ENCODE measurements at regions not wholly inside any gene's neighbourhood (a gene's known extent, or its start where the extent isn't known, plus 50 kb on each side); places are given as distances from the start of the nearest gene placed in this dataset.

DNA sequence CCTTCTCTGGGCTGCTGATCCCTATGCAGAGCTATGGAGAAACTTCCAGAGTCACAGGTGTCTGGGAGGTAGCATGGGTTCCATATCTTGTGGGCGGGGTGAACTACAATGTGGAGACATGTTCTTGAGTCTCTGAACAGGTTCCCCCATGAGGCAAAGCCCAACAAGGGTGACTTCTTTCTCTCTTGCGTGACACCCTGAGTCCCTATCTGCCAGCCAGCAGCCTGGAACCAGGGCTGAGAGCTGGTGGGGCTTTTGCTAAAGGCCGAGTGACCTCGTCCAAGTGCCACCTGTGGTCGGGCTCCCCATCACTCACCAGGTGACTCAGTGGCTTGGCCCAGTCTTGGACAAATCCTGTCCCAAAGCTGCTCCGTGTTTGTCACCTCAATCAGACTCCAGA lies 88.0 kb upstream of the ZNF536 start:
- Histone ChIP-seq H3K27me3 (ENCODE audit: control insufficient read depth, insufficient read depth, low read length) (no peaks in the 10 kb centered on the region), H3K36me3 (ENCODE audit: control insufficient read depth, insufficient read depth, low read length) (no peaks in the 10 kb centered on the region), H3K9ac (no peak overlapping the region), H3K4me3 (ENCODE audit: low read depth, low read length) (no peak overlapping the region), H3K4me1 (no peaks in the 10 kb centered on the region), H3K27ac (no peak overlapping the region), H3K4me2 (ENCODE audit: low read length) (no peak overlapping the region), H2AFZ (no peak overlapping the region), H3K79me2 (no peaks in the 10 kb centered on the region), H3K9me3 (ENCODE audit: control insufficient read depth, low read length) (no peaks in the 10 kb centered on the region)
- TF ChIP-seq, protein P1, sequence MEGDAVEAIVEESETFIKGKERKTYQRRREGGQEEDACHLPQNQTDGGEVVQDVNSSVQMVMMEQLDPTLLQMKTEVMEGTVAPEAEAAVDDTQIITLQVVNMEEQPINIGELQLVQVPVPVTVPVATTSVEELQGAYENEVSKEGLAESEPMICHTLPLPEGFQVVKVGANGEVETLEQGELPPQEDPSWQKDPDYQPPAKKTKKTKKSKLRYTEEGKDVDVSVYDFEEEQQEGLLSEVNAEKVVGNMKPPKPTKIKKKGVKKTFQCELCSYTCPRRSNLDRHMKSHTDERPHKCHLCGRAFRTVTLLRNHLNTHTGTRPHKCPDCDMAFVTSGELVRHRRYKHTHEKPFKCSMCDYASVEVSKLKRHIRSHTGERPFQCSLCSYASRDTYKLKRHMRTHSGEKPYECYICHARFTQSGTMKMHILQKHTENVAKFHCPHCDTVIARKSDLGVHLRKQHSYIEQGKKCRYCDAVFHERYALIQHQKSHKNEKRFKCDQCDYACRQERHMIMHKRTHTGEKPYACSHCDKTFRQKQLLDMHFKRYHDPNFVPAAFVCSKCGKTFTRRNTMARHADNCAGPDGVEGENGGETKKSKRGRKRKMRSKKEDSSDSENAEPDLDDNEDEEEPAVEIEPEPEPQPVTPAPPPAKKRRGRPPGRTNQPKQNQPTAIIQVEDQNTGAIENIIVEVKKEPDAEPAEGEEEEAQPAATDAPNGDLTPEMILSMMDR (IDR thresholded peaks at IDR 0.05) = no peak

DNA sequence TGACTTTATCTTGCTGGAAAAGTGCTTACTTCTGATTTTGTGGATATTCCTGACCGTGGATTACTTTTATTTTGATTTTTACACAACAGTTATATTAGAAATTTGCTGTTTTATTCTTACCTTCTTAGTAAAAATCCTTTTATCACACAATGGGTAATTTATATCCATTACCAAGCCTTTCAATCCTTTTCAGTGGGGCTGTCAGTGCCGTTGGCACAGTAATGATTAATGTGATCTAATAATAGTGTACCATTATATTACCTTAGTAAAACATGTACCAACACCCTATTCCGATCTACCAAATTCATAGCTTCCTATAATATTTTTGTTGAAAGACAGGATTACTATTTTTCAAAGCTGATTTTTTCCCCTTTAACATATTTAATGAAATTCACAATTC lies 87.3 kb upstream of the ZNF536 start:
- no peaks in the 10 kb centered on the region for H3K9me3 ChIP-seq (ENCODE audit: control insufficient read depth, low read length)
- H3K4me2 ChIP-seq (ENCODE audit: low read length) = no peak overlapping the region
- TF ChIP-seq, protein P1 (IDR thresholded peaks at IDR 0.05) = no peak
- H3K4me3 ChIP-seq (ENCODE audit: low read depth, low read length) = no peak overlapping the region
- H3K27ac ChIP-seq = no peak overlapping the region
- H2AFZ ChIP-seq = no peak overlapping the region
- no peaks in the 10 kb centered on the region for H3K36me3 ChIP-seq (ENCODE audit: control insufficient read depth, insufficient read depth, low read length)
- no peaks in the 10 kb centered on the region for H3K4me1 ChIP-seq
- no peaks in the 10 kb centered on the region for H3K79me2 ChIP-seq
- no peak overlapping the region for H3K9ac ChIP-seq
- H3K27me3 ChIP-seq (ENCODE audit: control insufficient read depth, insufficient read depth, low read length) = no peaks in the 10 kb centered on the region

DNA sequence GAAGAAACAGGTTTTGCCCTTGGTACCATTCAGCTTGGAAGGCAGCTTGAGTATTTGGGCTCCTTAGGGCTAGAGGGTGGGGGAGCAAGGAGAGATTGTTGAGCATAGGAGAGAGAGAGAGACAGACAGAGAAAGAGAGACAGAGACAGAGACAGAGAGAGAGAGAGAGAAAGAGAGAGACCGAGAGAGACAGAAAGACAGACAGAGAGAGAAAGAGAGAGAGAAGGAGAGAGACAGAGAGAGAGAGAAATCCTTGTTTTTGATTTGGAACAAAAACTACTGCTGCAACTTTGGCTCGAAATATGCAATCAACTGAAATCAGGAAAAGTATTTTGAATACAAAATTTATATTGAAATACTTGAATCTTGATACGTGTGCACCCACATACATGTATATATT lies 85.8 kb upstream of the ZNF536 start:
- Histone ChIP-seq H3K4me2 (ENCODE audit: low read length) (no peak overlapping the region), H3K36me3 (ENCODE audit: control insufficient read depth, insufficient read depth, low read length) (no peaks in the 10 kb centered on the region), H3K4me1 (no peaks in the 10 kb centered on the region), H3K4me3 (ENCODE audit: low read depth, low read length) (no peak overlapping the region), H3K27ac (no peak overlapping the region), H3K9me3 (ENCODE audit: control insufficient read depth, low read length) (no peaks in the 10 kb centered on the region), H3K79me2 (no peaks in the 10 kb centered on the region), H3K9ac (no peak overlapping the region), H3K27me3 (ENCODE audit: control insufficient read depth, insufficient read depth, low read length) (no peaks in the 10 kb centered on the region), H2AFZ (no peak overlapping the region)
- TF ChIP-seq, protein P1 (IDR thresholded peaks at IDR 0.05) = no peak

DNA sequence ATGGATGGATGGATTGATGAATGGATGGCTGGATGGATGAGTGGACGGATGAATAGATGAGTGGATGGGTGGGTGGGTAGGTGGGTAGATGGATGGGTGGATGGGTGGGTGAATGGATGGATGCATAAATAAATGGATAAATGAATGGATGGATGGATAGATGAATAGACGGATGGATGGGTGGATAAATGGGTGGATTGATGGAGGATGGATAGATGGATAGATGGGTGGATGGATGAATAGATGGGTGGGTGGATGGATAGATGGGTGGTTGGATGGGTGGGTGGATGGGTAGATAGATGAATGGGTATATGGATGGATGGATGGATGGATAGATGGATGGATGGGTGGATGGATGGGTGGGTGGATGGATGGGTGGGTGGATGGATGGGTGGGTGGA lies 84.9 kb upstream of the ZNF536 start:
- TF ChIP-seq, protein P1 (IDR thresholded peaks at IDR 0.05) = no peak

DNA sequence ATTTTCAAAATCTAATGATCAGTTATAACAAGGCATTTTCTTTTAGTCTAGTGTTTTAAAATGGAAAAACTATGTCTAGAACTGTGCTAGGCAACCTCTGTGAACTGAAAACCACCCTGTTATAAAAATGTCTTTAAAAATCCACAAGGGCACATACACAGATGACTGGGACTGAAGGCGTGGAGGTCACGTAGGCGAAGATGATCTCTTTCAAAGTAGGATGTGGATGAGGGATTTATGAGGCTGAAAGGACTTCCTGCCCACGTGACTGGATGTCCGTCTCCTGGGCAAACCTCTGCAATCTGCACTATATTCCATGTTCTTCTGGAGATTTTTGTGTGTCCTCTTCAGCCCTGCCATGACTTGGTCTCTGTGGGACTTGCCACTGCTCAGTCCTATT lies 84.2 kb upstream of the ZNF536 start:
- no peak overlapping the region for H2AFZ ChIP-seq
- H3K27me3 ChIP-seq (ENCODE audit: control insufficient read depth, insufficient read depth, low read length) = no peaks in the 10 kb centered on the region
- no peaks in the 10 kb centered on the region for H3K9me3 ChIP-seq (ENCODE audit: control insufficient read depth, low read length)
- H3K4me2 ChIP-seq (ENCODE audit: low read length) = no peak overlapping the region
- H3K79me2 ChIP-seq = no peaks in the 10 kb centered on the region
- no peak overlapping the region for H3K9ac ChIP-seq
- H3K4me3 ChIP-seq (ENCODE audit: low read depth, low read length) = no peak overlapping the region
- H3K4me1 ChIP-seq = no peaks in the 10 kb centered on the region
- TF ChIP-seq, protein P1 (IDR thresholded peaks at IDR 0.05) = no peak
- no peak overlapping the region for H3K27ac ChIP-seq
- H3K36me3 ChIP-seq (ENCODE audit: control insufficient read depth, insufficient read depth, low read length) = no peaks in the 10 kb centered on the region

More for the DNA sequence above, 84.9 kb upstream of the ZNF536 start:
- no peak overlapping the region for H3K9ac ChIP-seq
- no peak overlapping the region for H3K4me2 ChIP-seq (ENCODE audit: low read length)
- no peaks in the 10 kb centered on the region for H3K27me3 ChIP-seq (ENCODE audit: control insufficient read depth, insufficient read depth, low read length)
- no peak overlapping the region for H3K27ac ChIP-seq
- no peaks in the 10 kb centered on the region for H3K36me3 ChIP-seq (ENCODE audit: control insufficient read depth, insufficient read depth, low read length)
- no peaks in the 10 kb centered on the region for H3K9me3 ChIP-seq (ENCODE audit: control insufficient read depth, low read length)
- H3K79me2 ChIP-seq = no peaks in the 10 kb centered on the region
- H2AFZ ChIP-seq = no peak overlapping the region
- no peak overlapping the region for H3K4me3 ChIP-seq (ENCODE audit: low read depth, low read length)
- H3K4me1 ChIP-seq = no peaks in the 10 kb centered on the region

Measured in parathyroid adenoma (tissue), 2 donors.